ENCODE measurements at regions not wholly inside any gene's neighbourhood (a gene's known extent, or its start where the extent isn't known, plus 50 kb on each side); places are given as distances from the start of the nearest gene placed in this dataset.

DNA sequence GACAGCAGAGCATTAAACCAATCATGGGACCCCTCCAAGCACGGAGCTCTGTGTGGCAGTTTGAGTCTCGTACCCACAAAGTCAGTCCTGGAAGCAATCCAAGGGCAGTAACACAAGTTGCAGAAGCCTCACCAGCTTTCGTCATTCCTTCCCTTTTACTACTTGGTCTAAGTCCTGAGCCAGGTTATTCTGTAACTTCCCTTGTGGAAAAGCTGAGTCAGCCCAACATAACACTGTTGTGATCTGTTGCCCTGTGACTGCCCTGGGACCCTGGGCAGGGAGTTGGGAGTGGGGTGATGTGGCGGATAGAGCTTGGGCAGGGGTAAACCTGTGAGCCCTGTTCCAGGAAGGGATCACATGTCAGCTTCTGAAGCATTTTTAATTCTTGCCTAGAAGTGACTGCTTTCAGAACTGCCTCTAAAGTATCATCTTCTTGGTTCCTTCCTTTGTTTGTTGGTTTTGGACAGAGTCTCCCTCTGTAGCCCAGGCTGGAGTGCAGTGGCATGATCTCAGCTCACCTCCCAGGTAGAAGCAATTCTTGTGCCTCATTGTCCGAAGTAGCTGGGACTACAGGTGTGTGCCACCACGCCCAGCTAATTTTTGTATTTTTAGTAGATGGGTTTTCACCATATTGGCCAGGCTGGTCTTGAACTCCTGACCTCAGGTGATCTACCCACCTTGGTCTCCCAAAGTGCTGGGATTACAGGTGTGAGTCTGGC, 183.7 kb upstream of the JAG1 start:
- DNase-seq (ENCODE audit: extremely low read depth, low read depth, low spot score) = peak; percentile 91

DNA sequence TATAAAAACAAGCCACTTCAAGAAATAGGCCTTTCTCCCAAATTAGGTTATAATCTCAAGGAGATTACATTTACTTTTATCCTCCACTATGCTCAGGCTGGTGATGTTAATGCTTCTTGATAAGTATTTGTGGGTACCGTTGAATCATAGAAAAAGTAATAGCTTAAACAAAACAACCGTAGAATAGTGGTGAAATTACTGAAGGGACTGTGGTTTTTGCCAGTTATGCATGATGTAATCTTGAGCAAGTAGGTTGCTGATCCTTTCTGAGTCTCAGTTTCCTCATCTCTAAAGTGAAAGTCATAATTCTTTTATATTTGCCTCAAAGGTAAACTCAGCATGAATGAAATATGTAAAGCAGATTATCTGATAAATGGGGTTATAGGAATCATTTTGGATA, 187.3 kb upstream of the JAG1 start:
- DNase-seq (ENCODE audit: extremely low read depth, low read depth, low spot score) = no peak

DNA sequence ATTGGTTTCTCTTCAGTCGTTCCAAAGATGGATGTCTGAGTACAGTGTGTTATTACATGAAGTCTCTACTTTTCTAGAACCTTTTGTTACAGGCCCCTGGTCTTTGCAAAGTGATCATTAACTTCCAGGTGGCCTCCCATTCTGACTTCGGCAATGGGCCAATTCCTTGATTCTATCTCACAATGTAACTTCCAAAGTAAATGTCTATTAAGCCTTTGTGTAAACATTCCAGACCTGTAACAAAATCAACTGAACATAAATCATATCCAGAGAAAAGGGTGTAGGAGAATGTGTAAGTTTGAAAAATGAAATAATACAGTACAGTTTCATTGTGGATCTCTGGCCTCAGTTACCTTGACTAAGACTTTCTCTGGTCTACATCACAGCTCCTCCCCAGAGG, 187.8 kb upstream of the JAG1 start:
- no peak for DNase-seq (ENCODE audit: extremely low read depth, low read depth, low spot score)

DNA sequence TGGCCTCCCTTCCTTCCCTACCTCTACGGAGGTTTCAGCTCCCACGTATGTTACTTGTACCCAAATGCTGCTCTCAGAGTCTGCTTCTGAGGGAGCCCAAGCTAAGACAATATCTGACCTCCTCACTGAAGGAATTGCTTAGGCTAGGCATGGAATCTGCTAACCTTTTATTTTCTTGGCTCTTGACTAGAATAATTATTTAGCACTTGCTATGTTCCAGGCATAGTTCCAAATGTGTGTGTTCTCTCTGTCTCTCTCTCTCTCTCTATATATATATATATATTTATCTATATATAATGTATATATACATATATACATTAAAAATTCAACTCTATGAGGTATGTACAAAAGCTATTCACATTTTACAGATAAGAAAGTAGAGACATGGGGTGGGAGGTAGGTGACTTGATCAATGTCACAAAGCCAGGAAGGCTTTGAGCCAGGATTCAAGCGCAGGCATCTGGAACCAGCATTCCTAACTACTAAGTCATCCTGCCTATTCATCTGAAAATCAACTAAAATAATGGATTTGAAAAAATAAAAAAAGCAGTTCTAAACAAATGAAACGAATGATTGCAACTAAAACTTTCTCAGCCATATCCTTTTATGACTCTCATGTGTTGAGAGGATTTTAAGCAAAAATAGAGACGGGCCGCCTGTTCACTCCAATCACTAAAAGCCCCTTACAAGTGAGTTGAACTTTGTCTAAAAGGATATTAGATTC, 189.7 kb upstream of the JAG1 start:
- peak; percentile 77 for DNase-seq (ENCODE audit: extremely low read depth, low read depth, low spot score)

DNA sequence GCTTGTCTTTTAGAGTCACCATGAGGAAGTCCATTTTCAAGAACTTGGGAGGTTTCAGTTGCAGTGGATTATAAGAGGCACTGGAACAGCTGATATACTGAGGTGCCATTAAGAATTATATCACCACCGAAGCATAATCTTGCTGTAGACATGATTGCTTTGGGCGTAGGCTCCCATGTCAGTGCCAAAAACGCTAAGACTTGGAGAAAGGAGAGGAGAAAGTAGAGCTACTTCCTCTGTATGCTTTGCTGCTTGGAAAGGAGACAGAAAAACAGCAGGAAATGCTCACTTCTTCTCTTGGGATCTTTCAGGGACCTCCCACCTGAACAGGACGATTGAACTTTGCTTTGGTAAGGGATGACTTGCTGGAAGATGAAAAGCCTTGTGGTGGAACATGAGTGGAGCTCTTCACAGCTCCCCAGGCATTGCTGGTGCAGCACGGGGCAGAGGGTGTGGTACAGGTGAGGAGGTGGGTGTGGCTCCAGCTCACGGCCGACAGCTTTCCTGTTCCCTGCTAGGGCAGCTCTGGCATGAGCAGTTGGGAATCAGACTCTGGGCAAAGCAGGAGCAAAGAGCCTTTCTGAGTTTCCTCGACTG, 190.4 kb upstream of the JAG1 start:
- no peak for DNase-seq (ENCODE audit: extremely low read depth, low read depth, low spot score)

DNA sequence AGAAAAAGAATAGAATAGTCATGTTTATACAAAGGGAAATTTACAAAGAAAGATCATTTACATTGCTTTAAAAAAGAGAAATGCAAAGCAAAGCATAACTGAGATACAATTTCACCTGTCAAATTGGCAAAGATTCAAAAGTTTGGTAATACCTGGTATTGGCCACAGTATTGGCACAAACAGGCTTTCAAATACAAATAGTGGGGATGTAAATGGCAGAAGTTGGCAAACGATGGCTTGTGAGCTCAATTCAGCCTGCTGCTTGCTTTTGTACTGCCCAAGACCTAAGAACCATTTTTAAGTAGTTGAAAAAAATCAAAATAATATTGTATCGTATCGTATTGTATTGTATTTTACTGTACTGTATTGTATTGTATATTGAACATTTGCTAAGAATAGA, 194.5 kb upstream of the JAG1 start:
- DNase-seq (ENCODE audit: extremely low read depth, low read depth, low spot score) = no peak

DNA sequence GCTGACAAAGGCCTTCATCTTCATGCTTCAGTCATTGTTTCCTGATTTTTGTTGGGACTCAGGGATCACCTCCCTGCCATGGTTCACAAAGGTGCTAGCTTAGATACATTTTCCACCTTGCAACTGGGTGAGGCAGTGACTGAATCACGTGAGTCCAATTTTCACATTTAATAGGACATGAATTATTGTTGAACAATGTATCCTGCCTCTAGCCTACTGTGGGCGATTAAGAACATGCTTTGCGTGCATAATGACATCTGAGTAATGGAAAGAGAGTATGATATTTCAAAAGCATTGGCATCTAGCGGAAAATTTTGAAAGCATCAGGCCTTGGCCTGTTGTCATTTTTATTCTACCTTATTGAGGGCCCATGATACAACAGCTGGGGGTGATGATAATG, 199.2 kb upstream of the JAG1 start:
- no peak for DNase-seq (ENCODE audit: extremely low read depth, low read depth, low spot score)

DNA sequence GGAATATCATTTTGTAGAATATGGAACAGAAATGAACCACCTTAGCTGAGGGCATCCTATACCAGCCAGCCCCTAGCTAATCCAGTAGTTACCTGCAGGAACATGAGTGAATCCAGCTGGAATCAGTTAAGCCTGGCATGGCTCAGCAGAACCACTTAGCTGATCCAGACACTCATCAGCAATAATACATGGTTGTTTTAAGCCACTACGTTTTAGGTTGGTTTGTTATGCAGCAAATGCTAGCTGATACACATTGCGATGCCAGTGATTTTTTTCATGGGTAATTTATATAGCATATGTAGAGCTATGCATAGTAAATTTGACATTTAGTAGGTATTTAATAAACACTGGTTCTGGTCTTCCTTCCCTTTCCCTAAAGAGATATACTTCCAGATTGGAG, 201.9 kb upstream of the JAG1 start:
- no peak for DNase-seq (ENCODE audit: extremely low read depth, low read depth, low spot score)

DNA sequence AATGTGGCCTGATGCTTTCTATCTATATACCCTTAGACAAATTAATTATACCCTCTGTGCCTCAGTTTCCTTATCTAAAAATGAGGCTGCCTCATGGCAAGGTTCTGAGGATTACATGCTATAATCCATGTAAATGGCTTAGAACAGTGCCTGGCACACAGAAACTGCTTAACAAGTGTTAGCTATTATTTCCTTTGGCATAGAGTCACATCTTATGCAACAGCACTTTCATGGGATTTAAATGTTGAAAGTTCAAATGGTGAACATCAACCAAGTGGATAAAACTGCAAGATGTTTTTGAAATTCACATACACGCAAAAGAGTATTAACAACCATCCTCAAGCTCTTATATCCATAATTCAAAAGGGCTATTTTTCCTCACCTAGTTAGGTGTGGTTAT, 202.8 kb upstream of the JAG1 start:
- DNase-seq (ENCODE audit: extremely low read depth, low read depth, low spot score) = no peak

DNA sequence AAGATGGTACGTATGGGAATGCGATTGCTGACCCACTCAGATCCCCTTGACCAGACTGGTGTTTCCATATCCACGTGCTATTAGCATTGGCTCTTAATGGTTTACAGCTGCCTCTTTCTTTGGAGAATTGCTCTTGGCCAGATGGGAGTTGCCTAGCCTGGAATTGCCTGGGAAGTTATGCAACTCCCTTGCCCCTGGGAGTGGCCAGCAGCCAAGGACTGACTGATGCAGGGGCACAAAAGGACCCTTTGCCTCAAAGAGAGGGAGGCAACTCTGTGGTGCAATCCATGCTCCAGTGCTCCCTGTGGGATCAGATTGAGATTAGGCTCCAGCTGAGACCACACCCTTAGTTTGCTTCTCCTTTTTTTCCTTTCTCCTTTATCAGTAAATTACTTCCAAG, 203.5 kb upstream of the JAG1 start:
- DNase-seq (ENCODE audit: extremely low read depth, low read depth, low spot score) = no peak

DNA sequence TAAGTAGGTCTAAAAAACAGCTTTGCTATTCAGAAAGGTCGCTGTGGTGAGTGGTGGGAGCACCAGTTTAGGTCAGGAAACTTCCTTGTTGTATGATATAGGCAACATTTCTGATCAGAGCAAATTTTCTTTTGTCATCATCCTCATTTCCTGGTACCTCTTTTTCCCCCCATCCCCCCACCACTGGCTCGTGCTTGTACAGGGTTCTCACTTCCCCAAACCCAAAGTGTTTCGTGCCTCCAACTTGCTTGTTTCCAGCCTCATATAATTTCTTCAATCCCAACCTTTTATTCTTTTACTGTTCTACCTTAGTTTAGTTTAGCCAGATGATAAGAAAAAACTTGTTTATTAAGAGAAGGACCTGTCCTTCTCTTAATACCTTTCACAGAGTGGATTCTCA, 209.4 kb upstream of the JAG1 start:
- DNase-seq (ENCODE audit: extremely low read depth, low read depth, low spot score) = no peak

DNA sequence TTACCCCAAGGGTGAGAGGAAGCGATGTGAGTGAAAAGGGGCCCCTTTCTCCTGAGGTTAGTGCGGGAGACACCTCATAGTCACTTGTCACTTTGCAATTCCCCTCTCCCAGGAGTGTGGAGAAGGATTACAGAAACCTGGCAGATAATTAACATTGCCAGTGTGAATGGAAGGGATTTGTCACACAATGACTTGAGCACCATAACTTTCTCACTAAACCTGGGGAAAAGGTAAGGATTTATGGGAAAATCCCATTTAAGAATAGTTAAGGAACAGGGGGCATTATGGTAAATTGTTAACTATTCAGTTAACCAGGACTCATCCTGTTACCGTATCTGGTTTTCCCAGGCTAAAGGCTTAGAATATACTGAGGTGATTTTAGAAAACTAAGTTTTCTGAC, 219.5 kb upstream of the JAG1 start:
- no peak for DNase-seq (ENCODE audit: extremely low read depth, low read depth, low spot score)

DNA sequence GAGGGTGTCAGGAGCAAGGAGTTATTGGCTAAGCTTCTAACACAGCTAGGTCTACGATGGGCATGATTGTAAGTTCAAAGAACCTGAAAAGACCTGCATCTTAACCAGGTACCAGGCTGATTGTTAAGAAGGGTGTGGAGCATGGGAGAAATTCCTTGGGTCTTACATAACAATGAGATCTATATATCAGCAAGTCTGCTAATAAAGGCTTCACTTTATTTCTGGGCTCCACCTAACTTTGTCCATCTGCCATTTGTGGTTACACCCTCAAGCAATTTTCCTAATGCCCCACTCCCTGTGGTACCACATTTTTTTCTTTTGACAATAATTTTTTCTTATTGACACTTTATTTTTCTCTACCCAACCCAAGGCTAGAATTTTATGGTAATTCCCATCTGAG, 223.5 kb upstream of the JAG1 start:
- DNase-seq (ENCODE audit: extremely low read depth, low read depth, low spot score) = no peak

DNA sequence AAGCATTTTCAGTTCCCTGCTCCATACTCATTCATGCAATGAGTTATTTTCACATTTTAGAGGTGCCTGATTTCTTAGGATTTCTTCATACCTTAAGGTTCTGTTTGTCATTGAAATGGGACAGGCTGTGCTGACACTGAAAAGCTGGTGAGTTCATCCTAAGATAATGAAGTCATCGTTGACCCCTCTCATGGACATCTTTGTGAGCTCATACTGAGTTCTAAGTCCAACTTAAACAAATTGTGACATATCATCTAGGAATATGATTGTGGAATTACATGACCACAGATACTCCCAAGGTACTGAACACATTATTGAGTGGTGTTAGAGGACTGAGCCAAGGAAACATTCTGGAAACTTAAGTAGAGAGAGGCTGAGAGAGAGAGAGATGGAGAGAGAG, 224.8 kb upstream of the JAG1 start:
- no peak for DNase-seq (ENCODE audit: extremely low read depth, low read depth, low spot score)

DNA sequence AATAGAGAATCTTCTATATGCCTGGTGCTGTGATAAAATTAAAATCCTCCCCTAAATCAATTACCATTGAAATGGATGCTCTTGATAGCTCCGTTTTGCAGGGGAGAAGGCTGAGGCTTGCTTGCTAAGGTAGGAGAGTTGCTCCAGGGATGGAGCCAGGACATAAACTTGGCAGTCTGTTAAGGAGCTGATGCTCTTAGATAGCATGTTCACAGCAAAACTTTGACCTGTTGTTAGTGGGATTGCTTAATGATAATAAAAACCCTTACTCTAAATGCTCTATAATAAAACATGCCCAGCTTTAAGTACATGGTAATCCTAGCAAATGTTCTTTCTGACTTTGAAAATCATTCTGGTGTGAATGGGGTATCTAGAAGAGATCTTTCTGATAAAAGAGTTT, 228.4 kb upstream of the JAG1 start:
- DNase-seq (ENCODE audit: extremely low read depth, low read depth, low spot score) = no peak

DNA sequence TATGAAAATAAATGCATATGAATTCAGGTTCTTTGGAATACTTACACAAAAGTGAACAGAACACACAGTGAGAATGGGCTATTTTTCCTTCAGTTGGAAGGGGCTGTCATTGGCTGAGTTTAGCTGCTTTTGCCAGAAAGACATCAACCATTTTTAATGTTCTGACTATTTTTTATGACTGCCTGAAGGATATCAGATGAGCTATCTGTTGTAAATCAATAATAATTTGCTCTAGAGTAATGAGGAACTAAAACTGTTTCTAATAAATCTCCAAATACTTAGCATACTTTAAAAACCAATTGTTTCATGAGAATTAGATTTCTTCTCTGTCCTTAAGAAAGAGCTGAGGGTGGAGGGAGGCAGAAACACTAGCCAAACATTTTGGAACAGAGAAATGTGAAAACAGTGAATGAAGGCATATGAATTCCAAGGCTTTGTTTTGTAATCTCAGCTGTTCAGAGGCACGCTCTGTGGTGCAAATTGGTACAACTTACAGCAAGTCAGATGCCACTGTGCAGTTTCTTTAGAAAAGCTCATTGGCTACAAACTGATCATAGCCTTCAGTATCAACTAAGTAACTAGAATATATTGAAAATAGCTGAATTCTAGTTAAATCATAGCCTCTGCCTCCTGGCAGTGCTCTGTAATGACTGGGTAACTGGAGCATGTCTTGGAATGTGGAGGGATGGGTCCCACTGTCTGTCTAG, 228.9 kb upstream of the JAG1 start:
- no peak for DNase-seq (ENCODE audit: extremely low read depth, low read depth, low spot score)

DNA sequence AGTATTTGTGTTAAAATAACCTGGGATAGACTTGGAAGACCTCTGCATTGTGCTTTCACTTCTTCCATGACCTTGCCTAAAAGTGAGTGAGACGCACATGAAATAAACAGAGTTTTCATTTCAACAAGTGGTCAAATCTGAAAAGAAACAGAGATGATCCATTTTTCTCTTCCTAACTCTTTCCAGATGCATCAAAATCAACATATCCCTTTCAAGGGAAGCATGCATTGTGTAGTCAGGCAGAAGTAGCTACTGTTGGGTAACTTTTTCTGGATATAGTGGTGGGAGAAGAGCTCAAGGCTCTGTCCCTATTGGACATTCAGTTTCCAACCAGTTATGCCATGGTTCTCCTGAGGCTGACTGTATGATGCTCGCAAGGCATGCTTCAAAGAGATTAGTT, 233.0 kb upstream of the JAG1 start:
- DNase-seq (ENCODE audit: extremely low read depth, low read depth, low spot score) = no peak

DNA sequence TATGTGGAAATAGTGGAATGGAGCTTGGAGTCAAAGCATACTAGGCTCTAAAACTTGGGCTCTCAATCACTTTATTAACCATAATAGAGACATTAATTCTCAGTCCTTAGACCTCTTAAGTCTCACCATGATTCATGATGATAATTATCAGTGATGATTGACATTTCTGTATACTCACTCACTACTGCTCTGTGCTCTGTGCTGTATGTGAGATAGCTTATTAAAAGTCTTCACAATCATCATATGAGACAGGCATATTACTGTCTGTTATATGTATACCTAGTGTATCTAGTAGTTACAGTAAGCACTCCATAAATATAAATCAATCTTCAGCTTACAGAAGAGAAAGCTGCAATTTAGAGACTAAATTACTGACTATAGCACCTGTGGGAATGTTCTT, 236.0 kb upstream of the JAG1 start:
- no peak for DNase-seq (ENCODE audit: extremely low read depth, low read depth, low spot score)

DNA sequence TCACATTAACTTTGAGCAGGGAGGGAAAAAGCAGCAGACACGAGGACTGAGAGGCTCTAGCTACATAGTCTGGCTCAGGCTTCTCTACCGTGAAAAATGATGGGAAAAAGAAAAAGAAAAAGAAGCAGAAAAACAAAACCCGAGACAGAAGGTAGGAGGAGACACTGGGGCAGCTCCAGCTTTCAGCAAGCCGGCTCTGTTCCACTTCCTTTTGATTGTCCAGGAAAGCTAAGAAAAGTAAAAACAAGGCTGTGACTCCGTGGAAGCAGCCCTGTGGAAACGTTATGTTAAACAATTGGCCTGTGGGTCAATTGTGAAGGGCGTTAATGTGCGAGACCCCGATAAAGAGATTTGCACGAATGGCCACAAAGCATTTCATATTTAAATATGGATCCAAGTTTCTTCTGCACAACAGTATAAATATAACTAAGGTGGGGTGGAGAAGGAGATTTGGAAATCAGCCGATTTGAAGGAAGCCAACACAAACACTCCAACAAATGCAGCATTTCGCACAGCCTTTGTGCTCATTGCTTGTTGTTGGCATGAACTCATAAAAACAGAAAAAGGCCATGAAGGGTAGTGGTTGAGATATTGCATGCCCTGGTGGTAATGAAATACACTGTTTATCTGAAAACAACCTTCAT, 236.9 kb upstream of the JAG1 start:
- DNase-seq (ENCODE audit: extremely low read depth, low read depth, low spot score) = no peak

DNA sequence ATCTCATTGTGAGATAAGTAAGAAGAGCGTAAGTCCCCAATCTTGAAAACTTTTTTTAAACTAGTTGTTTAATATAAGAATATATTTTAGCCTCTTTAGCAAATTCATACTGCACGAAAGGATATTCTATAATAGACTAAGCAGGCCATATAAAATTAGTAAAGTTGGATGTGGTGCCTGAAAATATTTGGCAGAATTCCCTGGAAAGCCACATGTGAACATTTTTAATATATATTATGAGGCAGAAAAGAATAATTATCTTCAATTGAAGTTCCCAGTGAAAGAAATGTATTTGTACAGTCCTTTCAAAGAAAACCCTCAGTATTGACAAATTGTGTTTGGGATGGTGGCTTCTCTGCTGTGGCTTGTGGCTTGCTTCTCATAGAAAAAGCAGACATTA, 237.5 kb upstream of the JAG1 start:
- no peak for DNase-seq (ENCODE audit: extremely low read depth, low read depth, low spot score)

DNA sequence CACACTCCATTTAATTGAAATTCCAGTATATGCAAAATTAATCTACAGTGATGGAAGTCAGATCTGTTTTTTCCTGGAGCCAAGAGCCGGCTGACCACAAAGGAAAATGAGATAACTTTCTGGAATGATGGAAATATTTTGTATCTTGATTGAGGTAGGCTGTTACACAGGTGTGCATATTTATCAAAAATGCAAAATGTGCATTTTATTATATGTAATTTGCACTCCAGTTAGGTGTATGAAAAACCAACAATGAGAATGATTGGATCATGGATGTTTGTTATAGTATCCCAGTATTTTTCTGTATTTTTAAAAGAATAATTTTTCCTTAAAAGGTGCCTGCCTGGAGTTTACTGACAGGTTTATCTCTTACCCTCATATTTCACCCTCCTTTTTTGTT, 242.0 kb upstream of the JAG1 start:
- DNase-seq (ENCODE audit: extremely low read depth, low read depth, low spot score) = no peak
